GM12874 (cell line): ENCODE measurements at regions not wholly inside any gene's neighbourhood (a gene's known extent, or its start where the extent isn't known, plus 50 kb on each side); places are given as distances from the start of the nearest gene placed in this dataset.

Source experiments
- TF ChIP-seq, protein P1 (sequence below): IDR thresholded peaks from 2 replicates; pipeline ENCODE4 v1.5.1; 2011; ENCODE audit warnings: low read depth, mild to moderate bottlenecking, control low read depth, low read length, moderate library complexity; ENCODE audit not compliant: insufficient read depth

- TF ChIP-seq, protein P1, sequence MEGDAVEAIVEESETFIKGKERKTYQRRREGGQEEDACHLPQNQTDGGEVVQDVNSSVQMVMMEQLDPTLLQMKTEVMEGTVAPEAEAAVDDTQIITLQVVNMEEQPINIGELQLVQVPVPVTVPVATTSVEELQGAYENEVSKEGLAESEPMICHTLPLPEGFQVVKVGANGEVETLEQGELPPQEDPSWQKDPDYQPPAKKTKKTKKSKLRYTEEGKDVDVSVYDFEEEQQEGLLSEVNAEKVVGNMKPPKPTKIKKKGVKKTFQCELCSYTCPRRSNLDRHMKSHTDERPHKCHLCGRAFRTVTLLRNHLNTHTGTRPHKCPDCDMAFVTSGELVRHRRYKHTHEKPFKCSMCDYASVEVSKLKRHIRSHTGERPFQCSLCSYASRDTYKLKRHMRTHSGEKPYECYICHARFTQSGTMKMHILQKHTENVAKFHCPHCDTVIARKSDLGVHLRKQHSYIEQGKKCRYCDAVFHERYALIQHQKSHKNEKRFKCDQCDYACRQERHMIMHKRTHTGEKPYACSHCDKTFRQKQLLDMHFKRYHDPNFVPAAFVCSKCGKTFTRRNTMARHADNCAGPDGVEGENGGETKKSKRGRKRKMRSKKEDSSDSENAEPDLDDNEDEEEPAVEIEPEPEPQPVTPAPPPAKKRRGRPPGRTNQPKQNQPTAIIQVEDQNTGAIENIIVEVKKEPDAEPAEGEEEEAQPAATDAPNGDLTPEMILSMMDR = no peak
These were observed 54.9 kb upstream of the ZBTB18 start for GRCh38 chr1:243996223-243996622.

DNA sequence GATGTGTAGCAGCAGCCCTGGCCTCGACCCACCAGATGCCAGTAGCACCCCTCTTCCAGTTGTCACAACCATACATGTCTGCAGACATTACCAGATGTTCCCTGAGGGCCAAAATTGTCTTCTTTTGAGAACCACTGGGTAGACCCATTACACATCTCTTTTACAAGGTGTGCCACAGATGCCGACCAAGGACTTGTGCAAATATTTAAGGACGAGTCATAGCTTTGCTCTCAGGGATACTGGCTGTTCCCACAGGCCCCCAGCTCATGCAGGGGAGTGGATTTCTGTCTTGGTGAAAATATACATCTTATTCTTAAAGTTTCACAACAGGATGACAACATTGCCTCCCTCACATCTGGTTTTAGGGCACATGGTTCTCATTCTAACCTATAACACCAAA lies 59.4 kb upstream of the ZBTB18 start:
- TF ChIP-seq, protein P1 = no peak

DNA sequence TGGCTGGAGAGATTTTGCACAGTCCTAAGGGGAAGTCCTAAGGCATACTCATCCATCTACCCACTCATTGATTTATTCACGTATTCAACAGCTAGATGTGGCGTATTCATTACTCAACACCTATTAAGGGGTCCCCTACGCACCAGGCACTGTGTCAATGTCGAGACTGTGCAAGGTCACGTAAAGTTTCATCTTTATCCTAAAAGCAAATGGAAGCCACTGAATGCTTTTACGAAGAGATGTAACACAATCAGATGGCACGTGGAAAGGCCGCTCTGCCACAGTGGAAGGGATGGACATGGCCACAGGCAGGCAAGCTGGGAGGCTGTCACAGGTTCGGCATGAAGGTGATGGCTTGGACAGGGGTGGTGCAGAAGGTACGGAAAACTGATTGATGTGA lies 66.3 kb upstream of the ZBTB18 start:
- TF ChIP-seq, protein P1 = no peak

DNA sequence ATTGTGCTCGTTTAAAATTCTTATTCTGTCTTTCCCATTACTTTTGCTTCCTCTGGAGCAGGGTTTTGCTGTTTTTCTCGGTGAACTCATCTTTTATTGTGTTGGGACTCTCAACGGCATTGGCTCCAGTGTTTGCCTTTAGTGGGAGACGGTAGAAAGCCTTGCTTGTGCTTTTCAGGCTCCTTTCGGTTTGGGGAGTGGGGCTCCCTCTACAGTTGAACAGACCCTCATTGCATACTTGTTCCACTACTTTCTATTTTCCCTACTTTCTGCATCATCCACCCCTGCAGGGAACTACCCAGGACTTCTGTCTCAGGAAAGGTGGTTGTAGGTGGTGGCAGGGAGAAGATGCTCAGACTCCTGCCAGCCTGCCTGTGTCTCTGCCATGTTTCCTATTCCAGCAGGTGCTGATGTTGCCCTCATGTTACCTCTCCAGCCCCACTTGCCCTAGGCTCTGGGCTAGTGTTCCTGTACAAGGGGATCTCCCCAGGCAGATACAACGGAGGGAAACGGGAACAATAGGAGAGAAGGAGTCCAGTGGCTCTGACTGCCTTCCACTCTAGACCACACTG lies 68.5 kb upstream of the ZBTB18 start:
- TF ChIP-seq, protein P1 = no peak

- TF ChIP-seq, protein P1 = no peak
These were observed 70.6 kb upstream of the ZBTB18 start for GRCh38 chr1:243980471-243980870.

GRCh38 chr1:243980071-243980470 lies 71.0 kb upstream of the ZBTB18 start:
- TF ChIP-seq, protein P1 = no peak

- TF ChIP-seq, protein P1 = no peak
These were observed 71.7 kb upstream of the ZBTB18 start for GRCh38 chr1:243979396-243979795.
